HEK293 (cell line): ENCODE measurements at regions not wholly inside any gene's neighbourhood (a gene's known extent, or its start where the extent isn't known, plus 50 kb on each side); places are given as distances from the start of the nearest gene placed in this dataset.

Experiments
- GLI2 ChIP-seq: fragments of 450-650 bp; formaldehyde crosslinking; IDR thresholded peaks from 2 replicates; pipeline ENCODE4; 2017; ENCODE audit warnings: missing biosample characterization, missing genetic modification characterization, low read depth, borderline replicate concordance
- SCRT1 ChIP-seq: fragments of 450-650 bp; formaldehyde crosslinking; IDR thresholded peaks from 2 replicates; pipeline ENCODE4 v1.5.1; 2016; ENCODE audit warnings: missing biosample characterization, missing genetic modification characterization, borderline replicate concordance
- ZBTB7A ChIP-seq: fragments of 450-650 bp; formaldehyde crosslinking; IDR thresholded peaks from 2 replicates; pipeline ENCODE4 v1.5.1; 2016; ENCODE audit warnings: low read depth, missing biosample characterization, missing genetic modification characterization
- ZIC2 ChIP-seq: fragments of 450-650 bp; formaldehyde crosslinking; IDR thresholded peaks from 2 replicates; pipeline ENCODE4 v1.5.1; 2016; ENCODE audit warnings: missing biosample characterization, missing genetic modification characterization
- TF ChIP-seq, protein P1 (sequence below): fragments of 450-650 bp; formaldehyde crosslinking; IDR thresholded peaks from 2 replicates; pipeline ENCODE4 v1.5.1; 2016; ENCODE audit warnings: missing biosample characterization, missing genetic modification characterization
- TF ChIP-seq, protein P2 (sequence below): fragments of 450-650 bp; formaldehyde crosslinking; IDR thresholded peaks from 2 replicates; pipeline ENCODE4 v1.5.1; 2017; ENCODE audit warnings: missing biosample characterization, missing genetic modification characterization
- TF ChIP-seq, protein P3 (sequence below): fragments of 450-650 bp; formaldehyde crosslinking; IDR thresholded peaks from 2 replicates; pipeline ENCODE4 v1.5.1; 2016; ENCODE audit warnings: missing biosample characterization, missing genetic modification characterization
- TF ChIP-seq, protein P4 (sequence below): fragments of 450-650 bp; formaldehyde crosslinking; IDR thresholded peaks from 2 replicates; pipeline ENCODE4 v1.5.1; 2016; ENCODE audit warnings: missing biosample characterization, missing genetic modification characterization
- TF ChIP-seq, protein P5 (sequence below): fragments of 450-650 bp; formaldehyde crosslinking; conservative IDR thresholded peaks from 2 replicates; pipeline ENCODE4 v1.5.1; 2016; ENCODE audit warnings: low read depth, missing biosample characterization, missing genetic modification characterization
- TF ChIP-seq, protein P6 (sequence below): fragments of 450-650 bp; formaldehyde crosslinking; IDR thresholded peaks from 2 replicates; pipeline ENCODE4 v1.5.1; 2016; ENCODE audit warnings: missing biosample characterization, missing genetic modification characterization

DNA sequence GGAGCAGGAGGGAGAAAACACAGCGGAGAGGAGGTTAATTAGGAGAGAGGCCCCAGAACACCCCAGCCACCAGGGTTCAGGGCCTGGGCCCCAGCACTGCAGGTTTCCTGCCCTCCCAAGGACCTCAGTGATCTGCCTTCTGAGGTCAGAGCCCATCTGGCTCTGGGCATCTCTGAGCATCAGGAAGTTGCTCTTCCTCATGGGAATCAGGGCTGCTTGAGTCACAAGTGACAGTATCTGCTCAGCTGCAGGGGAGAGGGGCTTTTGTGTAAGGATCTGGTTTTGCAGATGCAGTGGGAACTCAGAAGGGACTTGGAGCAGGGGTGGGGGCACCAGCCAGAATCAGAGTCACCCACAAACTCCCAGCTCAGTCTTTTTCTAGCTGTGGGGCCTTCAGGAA, 472.1 kb downstream of the PTPRU start:
- TF ChIP-seq, protein P1, sequence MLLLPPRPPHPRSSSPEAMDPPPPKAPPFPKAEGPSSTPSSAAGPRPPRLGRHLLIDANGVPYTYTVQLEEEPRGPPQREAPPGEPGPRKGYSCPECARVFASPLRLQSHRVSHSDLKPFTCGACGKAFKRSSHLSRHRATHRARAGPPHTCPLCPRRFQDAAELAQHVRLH (tag by site-specific recombination) = no peak
- TF ChIP-seq ZBTB7A (tag by site-specific recombination) = no peak
- TF ChIP-seq ZIC2 (tag by site-specific recombination) = no peak
- TF ChIP-seq, protein P2, sequence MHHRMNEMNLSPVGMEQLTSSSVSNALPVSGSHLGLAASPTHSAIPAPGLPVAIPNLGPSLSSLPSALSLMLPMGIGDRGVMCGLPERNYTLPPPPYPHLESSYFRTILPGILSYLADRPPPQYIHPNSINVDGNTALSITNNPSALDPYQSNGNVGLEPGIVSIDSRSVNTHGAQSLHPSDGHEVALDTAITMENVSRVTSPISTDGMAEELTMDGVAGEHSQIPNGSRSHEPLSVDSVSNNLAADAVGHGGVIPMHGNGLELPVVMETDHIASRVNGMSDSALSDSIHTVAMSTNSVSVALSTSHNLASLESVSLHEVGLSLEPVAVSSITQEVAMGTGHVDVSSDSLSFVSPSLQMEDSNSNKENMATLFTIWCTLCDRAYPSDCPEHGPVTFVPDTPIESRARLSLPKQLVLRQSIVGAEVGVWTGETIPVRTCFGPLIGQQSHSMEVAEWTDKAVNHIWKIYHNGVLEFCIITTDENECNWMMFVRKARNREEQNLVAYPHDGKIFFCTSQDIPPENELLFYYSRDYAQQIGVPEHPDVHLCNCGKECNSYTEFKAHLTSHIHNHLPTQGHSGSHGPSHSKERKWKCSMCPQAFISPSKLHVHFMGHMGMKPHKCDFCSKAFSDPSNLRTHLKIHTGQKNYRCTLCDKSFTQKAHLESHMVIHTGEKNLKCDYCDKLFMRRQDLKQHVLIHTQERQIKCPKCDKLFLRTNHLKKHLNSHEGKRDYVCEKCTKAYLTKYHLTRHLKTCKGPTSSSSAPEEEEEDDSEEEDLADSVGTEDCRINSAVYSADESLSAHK (tag by site-specific recombination) = no peak
- TF ChIP-seq, protein P3, sequence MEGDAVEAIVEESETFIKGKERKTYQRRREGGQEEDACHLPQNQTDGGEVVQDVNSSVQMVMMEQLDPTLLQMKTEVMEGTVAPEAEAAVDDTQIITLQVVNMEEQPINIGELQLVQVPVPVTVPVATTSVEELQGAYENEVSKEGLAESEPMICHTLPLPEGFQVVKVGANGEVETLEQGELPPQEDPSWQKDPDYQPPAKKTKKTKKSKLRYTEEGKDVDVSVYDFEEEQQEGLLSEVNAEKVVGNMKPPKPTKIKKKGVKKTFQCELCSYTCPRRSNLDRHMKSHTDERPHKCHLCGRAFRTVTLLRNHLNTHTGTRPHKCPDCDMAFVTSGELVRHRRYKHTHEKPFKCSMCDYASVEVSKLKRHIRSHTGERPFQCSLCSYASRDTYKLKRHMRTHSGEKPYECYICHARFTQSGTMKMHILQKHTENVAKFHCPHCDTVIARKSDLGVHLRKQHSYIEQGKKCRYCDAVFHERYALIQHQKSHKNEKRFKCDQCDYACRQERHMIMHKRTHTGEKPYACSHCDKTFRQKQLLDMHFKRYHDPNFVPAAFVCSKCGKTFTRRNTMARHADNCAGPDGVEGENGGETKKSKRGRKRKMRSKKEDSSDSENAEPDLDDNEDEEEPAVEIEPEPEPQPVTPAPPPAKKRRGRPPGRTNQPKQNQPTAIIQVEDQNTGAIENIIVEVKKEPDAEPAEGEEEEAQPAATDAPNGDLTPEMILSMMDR = no peak
- TF ChIP-seq, protein P4, sequence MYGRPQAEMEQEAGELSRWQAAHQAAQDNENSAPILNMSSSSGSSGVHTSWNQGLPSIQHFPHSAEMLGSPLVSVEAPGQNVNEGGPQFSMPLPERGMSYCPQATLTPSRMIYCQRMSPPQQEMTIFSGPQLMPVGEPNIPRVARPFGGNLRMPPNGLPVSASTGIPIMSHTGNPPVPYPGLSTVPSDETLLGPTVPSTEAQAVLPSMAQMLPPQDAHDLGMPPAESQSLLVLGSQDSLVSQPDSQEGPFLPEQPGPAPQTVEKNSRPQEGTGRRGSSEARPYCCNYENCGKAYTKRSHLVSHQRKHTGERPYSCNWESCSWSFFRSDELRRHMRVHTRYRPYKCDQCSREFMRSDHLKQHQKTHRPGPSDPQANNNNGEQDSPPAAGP (tag by site-specific recombination) = no peak
- TF ChIP-seq GLI2 (tag by site-specific recombination) = no peak
- TF ChIP-seq, protein P5, sequence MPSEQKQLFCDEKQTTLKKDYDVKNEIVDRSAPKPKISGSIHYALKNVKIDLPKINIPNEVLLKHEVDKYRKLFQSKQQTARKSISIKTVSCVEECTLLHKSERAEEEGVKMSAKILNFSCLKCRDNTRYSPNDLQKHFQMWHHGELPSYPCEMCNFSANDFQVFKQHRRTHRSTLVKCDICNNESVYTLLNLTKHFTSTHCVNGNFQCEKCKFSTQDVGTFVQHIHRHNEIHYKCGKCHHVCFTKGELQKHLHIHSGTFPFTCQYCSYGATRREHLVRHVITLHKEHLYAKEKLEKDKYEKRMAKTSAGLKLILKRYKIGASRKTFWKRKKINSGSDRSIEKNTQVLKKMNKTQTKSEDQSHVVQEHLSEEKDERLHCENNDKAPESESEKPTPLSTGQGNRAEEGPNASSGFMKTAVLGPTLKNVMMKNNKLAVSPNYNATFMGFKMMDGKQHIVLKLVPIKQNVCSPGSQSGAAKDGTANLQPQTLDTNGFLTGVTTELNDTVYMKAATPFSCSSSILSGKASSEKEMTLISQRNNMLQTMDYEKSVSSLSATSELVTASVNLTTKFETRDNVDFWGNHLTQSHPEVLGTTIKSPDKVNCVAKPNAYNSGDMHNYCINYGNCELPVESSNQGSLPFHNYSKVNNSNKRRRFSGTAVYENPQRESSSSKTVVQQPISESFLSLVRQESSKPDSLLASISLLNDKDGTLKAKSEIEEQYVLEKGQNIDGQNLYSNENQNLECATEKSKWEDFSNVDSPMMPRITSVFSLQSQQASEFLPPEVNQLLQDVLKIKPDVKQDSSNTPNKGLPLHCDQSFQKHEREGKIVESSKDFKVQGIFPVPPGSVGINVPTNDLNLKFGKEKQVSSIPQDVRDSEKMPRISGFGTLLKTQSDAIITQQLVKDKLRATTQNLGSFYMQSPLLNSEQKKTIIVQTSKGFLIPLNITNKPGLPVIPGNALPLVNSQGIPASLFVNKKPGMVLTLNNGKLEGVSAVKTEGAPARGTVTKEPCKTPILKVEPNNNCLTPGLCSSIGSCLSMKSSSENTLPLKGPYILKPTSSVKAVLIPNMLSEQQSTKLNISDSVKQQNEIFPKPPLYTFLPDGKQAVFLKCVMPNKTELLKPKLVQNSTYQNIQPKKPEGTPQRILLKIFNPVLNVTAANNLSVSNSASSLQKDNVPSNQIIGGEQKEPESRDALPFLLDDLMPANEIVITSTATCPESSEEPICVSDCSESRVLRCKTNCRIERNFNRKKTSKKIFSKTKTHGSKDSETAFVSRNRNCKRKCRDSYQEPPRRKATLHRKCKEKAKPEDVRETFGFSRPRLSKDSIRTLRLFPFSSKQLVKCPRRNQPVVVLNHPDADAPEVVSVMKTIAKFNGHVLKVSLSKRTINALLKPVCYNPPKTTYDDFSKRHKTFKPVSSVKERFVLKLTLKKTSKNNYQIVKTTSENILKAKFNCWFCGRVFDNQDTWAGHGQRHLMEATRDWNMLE (tag by site-specific recombination) = no peak
- TF ChIP-seq SCRT1 (tag by site-specific recombination) = no peak
- TF ChIP-seq, protein P6, sequence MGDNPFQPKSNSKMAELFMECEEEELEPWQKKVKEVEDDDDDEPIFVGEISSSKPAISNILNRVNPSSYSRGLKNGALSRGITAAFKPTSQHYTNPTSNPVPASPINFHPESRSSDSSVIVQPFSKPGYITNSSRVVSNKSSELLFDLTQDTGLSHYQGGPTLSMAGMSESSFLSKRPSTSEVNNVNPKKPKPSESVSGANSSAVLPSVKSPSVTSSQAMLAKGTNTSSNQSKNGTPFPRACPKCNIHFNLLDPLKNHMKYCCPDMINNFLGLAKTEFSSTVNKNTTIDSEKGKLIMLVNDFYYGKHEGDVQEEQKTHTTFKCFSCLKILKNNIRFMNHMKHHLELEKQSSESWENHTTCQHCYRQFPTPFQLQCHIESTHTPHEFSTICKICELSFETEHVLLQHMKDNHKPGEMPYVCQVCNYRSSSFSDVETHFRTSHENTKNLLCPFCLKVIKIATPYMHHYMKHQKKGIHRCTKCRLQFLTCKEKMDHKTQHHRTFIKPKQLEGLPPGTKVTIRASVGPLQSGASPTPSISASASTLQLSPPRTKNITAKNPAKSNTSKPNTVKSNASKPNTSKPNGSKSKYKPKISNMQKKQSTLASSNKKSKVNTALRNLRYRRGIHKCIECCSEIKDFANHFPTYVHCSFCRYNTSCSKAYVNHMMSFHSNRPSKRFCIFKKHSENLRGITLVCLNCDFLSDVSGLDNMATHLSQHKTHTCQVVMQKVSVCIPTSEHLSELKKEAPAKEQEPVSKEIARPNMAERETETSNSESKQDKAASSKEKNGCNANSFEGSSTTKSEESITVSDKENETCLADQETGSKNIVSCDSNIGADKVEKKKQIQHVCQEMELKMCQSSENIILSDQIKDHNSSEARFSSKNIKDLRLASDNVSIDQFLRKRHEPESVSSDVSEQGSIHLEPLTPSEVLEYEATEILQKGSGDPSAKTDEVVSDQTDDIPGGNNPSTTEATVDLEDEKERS (tag by site-specific recombination) = no peak
